H9 (cell line): ENCODE measurements at regions not wholly inside any gene's neighbourhood (a gene's known extent, or its start where the extent isn't known, plus 50 kb on each side); places are given as distances from the start of the nearest gene placed in this dataset.

Experiments
- DNase-seq: peaks from one replicate; pipeline ENCODE4 v3.0.0-alpha.2; 2017
- H2AFZ ChIP-seq: one replicate; pipeline ENCODE4 v1.6.1; 2013; ENCODE audit warnings: mild to moderate bottlenecking, low read length, control low read depth, moderate library complexity
- H2AK5ac ChIP-seq: 2 replicates; pipeline ENCODE4 v1.6.1; 2013; ENCODE audit warnings: low read length, control low read depth, mixed read lengths; ENCODE audit not compliant: insufficient read length
- H2BK120ac ChIP-seq: one replicate; pipeline ENCODE4 v1.6.1; 2013; ENCODE audit warnings: low read depth, mild to moderate bottlenecking, low read length, control low read depth, inconsistent platforms; ENCODE audit not compliant: poor library complexity, severe bottlenecking
- H2BK12ac ChIP-seq: 2 replicates; pipeline ENCODE4 v1.6.1; 2013; ENCODE audit warnings: low read length, control low read depth, mixed read lengths, low read depth; ENCODE audit not compliant: insufficient read length
- H2BK15ac ChIP-seq: 2 replicates; pipeline ENCODE4 v1.6.1; 2013; ENCODE audit warnings: low read depth, low read length, control low read depth
- H2BK20ac ChIP-seq: one replicate; pipeline ENCODE4 v1.6.1; 2013; ENCODE audit warnings: low read depth, mild to moderate bottlenecking, low read length, control low read depth, inconsistent platforms; ENCODE audit not compliant: poor library complexity, severe bottlenecking
- H2BK5ac ChIP-seq: 2 replicates; pipeline ENCODE4 v1.6.1; 2013; ENCODE audit warnings: low read length, control low read depth, mixed read lengths; ENCODE audit not compliant: insufficient read length
- H3K14ac ChIP-seq: 2 replicates; pipeline ENCODE4 v1.6.1; 2013; ENCODE audit warnings: low read length, control low read depth; ENCODE audit not compliant: insufficient read depth
- H3K18ac ChIP-seq: 2 replicates; pipeline ENCODE4 v1.6.1; 2013; ENCODE audit warnings: low read depth, mild to moderate bottlenecking, mixed read lengths, low read length, control low read depth; ENCODE audit not compliant: insufficient read length
- H3K23ac ChIP-seq: 2 replicates; pipeline ENCODE4 v1.6.1; 2013; ENCODE audit warnings: low read length, control low read depth, mixed read lengths, low read depth; ENCODE audit not compliant: insufficient read length
- H3K23me2 ChIP-seq: 2 replicates; pipeline ENCODE4 v1.6.1; 2013; ENCODE audit warnings: low read depth, mild to moderate bottlenecking, mixed read lengths, low read length, control low read depth; ENCODE audit not compliant: insufficient read length, poor library complexity, severe bottlenecking
- H3K27ac ChIP-seq: 2 replicates; pipeline ENCODE4 v1.5.1; 2013; ENCODE audit warnings: low read length, control low read depth, mixed read lengths, low read depth; ENCODE audit not compliant: insufficient read length
- H3K27me3 ChIP-seq: 2 replicates; pipeline ENCODE4 v1.6.1; 2013; ENCODE audit warnings: low read length, control low read depth, inconsistent platforms; ENCODE audit not compliant: insufficient read depth
- H3K4ac ChIP-seq: 2 replicates; pipeline ENCODE4 v1.6.1; 2013; ENCODE audit warnings: low read depth, mild to moderate bottlenecking, control low read depth, inconsistent platforms, low read length, moderate library complexity
- H3K4me1 ChIP-seq: 2 replicates; pipeline ENCODE4 v1.6.1; 2013; ENCODE audit warnings: low read length, control low read depth, inconsistent platforms; ENCODE audit not compliant: insufficient read depth
- H3K4me2 ChIP-seq: 2 replicates; pipeline ENCODE4 v1.6.1; 2013; ENCODE audit warnings: low read length, control low read depth, mixed read lengths; ENCODE audit not compliant: insufficient read length, insufficient read depth
- H3K56ac ChIP-seq: 2 replicates; pipeline ENCODE4 v1.6.1; 2013; ENCODE audit warnings: low read depth, mild to moderate bottlenecking, mixed read lengths, low read length, control low read depth; ENCODE audit not compliant: insufficient read length
- H3K79me1 ChIP-seq: 2 replicates; pipeline ENCODE4 v1.6.1; 2013; ENCODE audit warnings: low read depth, mild to moderate bottlenecking, moderate library complexity, low read length, control low read depth, inconsistent platforms; ENCODE audit not compliant: insufficient read depth, poor library complexity, severe bottlenecking
- H3K79me2 ChIP-seq: 2 replicates; pipeline ENCODE4 v1.6.1; 2013; ENCODE audit warnings: low read length, control low read depth, inconsistent platforms; ENCODE audit not compliant: insufficient read depth
- H3K9ac ChIP-seq: 2 replicates; pipeline ENCODE4 v1.6.1; 2013; ENCODE audit warnings: low read length, control low read depth, mixed read lengths; ENCODE audit not compliant: insufficient read length; ENCODE audit errors: extremely low read depth
- H3K9me3 ChIP-seq: one replicate; pipeline ENCODE4 v1.6.1; 2013; ENCODE audit warnings: low read depth, low read length, inconsistent platforms; ENCODE audit not compliant: control insufficient read depth
- H3T11ph ChIP-seq: one replicate; pipeline ENCODE4 v1.6.1; 2013; ENCODE audit warnings: mild to moderate bottlenecking, low read length, control low read depth, inconsistent platforms
- H4K20me1 ChIP-seq: one replicate; pipeline ENCODE4 v1.6.1; 2013; ENCODE audit not compliant: control insufficient read depth, insufficient read length, insufficient read depth
- H4K5ac ChIP-seq: 2 replicates; pipeline ENCODE4 v1.6.1; 2013; ENCODE audit warnings: low read depth, mild to moderate bottlenecking, mixed read lengths, low read length, control low read depth; ENCODE audit not compliant: insufficient read length
- H4K8ac ChIP-seq: replicated peaks from 2 replicates; pipeline ENCODE4 v1.6.1; 2013; ENCODE audit warnings: low read length, control low read depth, mixed read lengths, low read depth; ENCODE audit not compliant: insufficient read length
- H4K91ac ChIP-seq: 2 replicates; pipeline ENCODE4 v1.6.1; 2013; ENCODE audit warnings: low read depth, mild to moderate bottlenecking, moderate library complexity, mixed read lengths, low read length, control low read depth; ENCODE audit not compliant: insufficient read length
- H3K27ac Mint-ChIP-seq, 3 experiments: 2 replicates in 2 of 3; 3 replicates in 1 of 3; pipeline ENCODE4 v1.8.0; 2020 to 2021; ENCODE audit warnings: mixed read lengths in 3 of 3, mild to moderate bottlenecking in 1 of 3, moderate library complexity in 1 of 3
- H3K27me3 Mint-ChIP-seq: 2 replicates; pipeline ENCODE4 v1.8.0; 2021; ENCODE audit warnings: low read depth, mild to moderate bottlenecking, moderate library complexity, mixed read lengths
- H3K36me3 Mint-ChIP-seq, 3 experiments: 2 replicates in 2 of 3; 3 replicates in 1 of 3; pipeline ENCODE4 v1.8.0; 2020 to 2021; ENCODE audit warnings: low read depth in 3 of 3, mixed read lengths in 3 of 3; ENCODE audit not compliant: insufficient read depth in 1 of 3
- H3K4me1 Mint-ChIP-seq, 2 experiments: 2 replicates each; pipeline ENCODE4 v1.8.0; 2020; ENCODE audit warnings: mixed read lengths in 2 of 2
- H3K4me3 Mint-ChIP-seq, 2 experiments: 2 replicates in 1 of 2; 3 replicates in 1 of 2; pipeline ENCODE4 v1.8.0; 2020 to 2021; ENCODE audit warnings: mild to moderate bottlenecking in 2 of 2, mixed read lengths in 2 of 2, moderate library complexity in 1 of 2
- H3K9me3 Mint-ChIP-seq, 2 experiments: 2 replicates in 1 of 2; 3 replicates in 1 of 2; pipeline ENCODE4 v1.8.0; 2020; ENCODE audit warnings: mild to moderate bottlenecking in 2 of 2, mixed read lengths in 2 of 2, moderate library complexity in 1 of 2
- CTCF ChIP-seq: fragments of 200-600 bp; sonication (generic); conservative IDR thresholded peaks from 3 replicates; pipeline ENCODE4 v1.8.0; 2021; ENCODE audit warnings: antibody characterized with exemption, mild to moderate bottlenecking
- WGBS: extraction: QIAGEN DNeasy Blood & Tissue Kit; methylation state at CpG from one replicate; pipeline ENCODE4 v1.1.7; 2013; ENCODE audit warnings: missing lambda C conversion rate, low lambda C conversion rate, mixed read lengths; ENCODE audit not compliant: insufficient read length; ENCODE audit errors: extremely low coverage; 5-methylcytosine and 5-hydroxymethylcytosine counted together

DNA sequence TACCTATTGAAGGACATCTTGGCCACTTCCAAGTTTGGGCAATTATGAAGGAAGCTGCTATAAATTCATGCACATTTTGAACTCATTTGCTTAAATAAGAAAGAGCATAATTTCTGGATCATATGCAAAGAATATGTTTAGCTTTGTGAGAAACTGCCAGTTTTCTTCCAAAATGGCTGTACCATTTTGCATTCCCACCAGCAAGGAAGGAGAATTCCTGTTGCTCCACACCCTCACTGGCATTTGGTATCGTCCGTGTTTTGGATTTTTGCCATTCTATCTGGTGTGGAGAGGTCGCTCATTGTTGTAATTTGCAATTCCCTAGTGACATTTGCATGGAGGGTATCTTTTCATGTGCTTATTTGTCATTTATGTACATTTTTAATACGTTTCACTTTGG is 339.3 kb downstream of the DAD1 start:
- H2BK20ac ChIP-seq: no peak overlapping the region
- H2BK120ac ChIP-seq: no peak overlapping the region
- H3K27ac ChIP-seq: no peak overlapping the region
- no peaks in the 10 kb centered on the region for H3K79me2 ChIP-seq
- H4K5ac ChIP-seq: no peak overlapping the region
- H4K20me1 ChIP-seq: no peaks in the 10 kb centered on the region
- no peak for DNase-seq
- H3K4me3 Mint-ChIP-seq: no peak overlapping the region
- no peak overlapping the region for H3K18ac ChIP-seq
- H3K36me3 Mint-ChIP-seq: no peaks in the 10 kb centered on the region
- H2BK5ac ChIP-seq: no peak overlapping the region
- no peaks in the 10 kb centered on the region for H3K27me3 Mint-ChIP-seq
- H4K8ac ChIP-seq: no peak overlapping the region
- H3K9ac ChIP-seq: no peak overlapping the region
- WGBS: no CpG with 5 or more reads among the region's 4 CpGs
- no peak overlapping the region for H3K4me2 ChIP-seq
- H4K91ac ChIP-seq: no peak overlapping the region
- H2AFZ ChIP-seq: no peak overlapping the region
- H3K27ac Mint-ChIP-seq: no peak overlapping the region
- no peaks in the 10 kb centered on the region; a peak in 2 of 5 replicates for H3K9me3 Mint-ChIP-seq
- no peak overlapping the region for H3K14ac ChIP-seq
- H2BK15ac ChIP-seq: no peak overlapping the region
- H3K4me1 Mint-ChIP-seq: peaks cover 13 to 17% of the 10 kb centered on the region in 2 experiments
- no peaks in the 10 kb centered on the region for H3K9me3 ChIP-seq
- H3K23ac ChIP-seq: no peak overlapping the region
- no peaks in the 10 kb centered on the region for H3K23me2 ChIP-seq
- H3T11ph ChIP-seq: no peak overlapping the region
- no peak overlapping the region for H3K4ac ChIP-seq
- no peak for TF ChIP-seq CTCF
- H3K4me1 ChIP-seq: peaks cover 3% of the 10 kb centered on the region
- H2BK12ac ChIP-seq: no peak overlapping the region
- H3K56ac ChIP-seq: no peak overlapping the region
- no peaks in the 10 kb centered on the region for H3K27me3 ChIP-seq
- H3K79me1 ChIP-seq: no peaks in the 10 kb centered on the region
- no peak overlapping the region for H2AK5ac ChIP-seq
